SU-DHL-6 (cell line): ENCODE measurements at regions not wholly inside any gene's neighbourhood (a gene's known extent, or its start where the extent isn't known, plus 50 kb on each side); places are given as distances from the start of the nearest gene placed in this dataset.

ENCODE experiments used
- H2AFZ ChIP-seq: fragments of 200-600 bp; sonication (generic); 2 replicates; pipeline ENCODE4 v1.6.1; 2014; ENCODE audit warnings: low read depth, mild to moderate bottlenecking, moderate library complexity, mixed read lengths, antibody characterized with exemption, low read length; ENCODE audit not compliant: severe bottlenecking
- H3F3A ChIP-seq: fragments of 200-600 bp; shearing (Covaris generic); 2 replicates; pipeline ENCODE4 v1.6.0; 2016; ENCODE audit warnings: antibody characterized with exemption, mild to moderate bottlenecking; ENCODE audit not compliant: insufficient read depth
- H3K27ac ChIP-seq: fragments of 200-600 bp; sonication (generic); 2 replicates; pipeline ENCODE4 v1.5.1; 2016; ENCODE audit warnings: low read depth, mild to moderate bottlenecking, low read length, moderate library complexity, mixed read lengths
- H3K27me3 ChIP-seq: fragments of 200-600 bp; sonication (generic), shearing (Covaris generic); 2 replicates; pipeline ENCODE4 v1.6.0; 2014; ENCODE audit warnings: mild to moderate bottlenecking, low read length
- H3K36me3 ChIP-seq: fragments of 200-600 bp; sonication (generic); 2 replicates; pipeline ENCODE4 v1.6.1; 2014; ENCODE audit warnings: mild to moderate bottlenecking, low read length, mixed read lengths
- H3K4me2 ChIP-seq: fragments of 300-600, 200-600 bp; shearing (Covaris generic), sonication (generic); 2 replicates; pipeline ENCODE4 v1.6.0; 2014; ENCODE audit warnings: low read length, low read depth, mild to moderate bottlenecking; ENCODE audit not compliant: poor library complexity, severe bottlenecking
- H3K4me3 ChIP-seq: fragments of 200-600 bp; sonication (generic); 2 replicates; pipeline ENCODE4 v1.5.1; 2014; ENCODE audit warnings: antibody characterized with exemption, low read length, mild to moderate bottlenecking, mixed read lengths; ENCODE audit not compliant: insufficient read depth, poor library complexity, severe bottlenecking
- H3K79me2 ChIP-seq: fragments of 200-600 bp; sonication (generic); 2 replicates; pipeline ENCODE4 v1.6.1; 2014; ENCODE audit warnings: mild to moderate bottlenecking, low read length, moderate library complexity; ENCODE audit not compliant: insufficient read depth
- H3K9ac ChIP-seq: fragments of 200-600 bp; sonication (generic); 2 replicates; pipeline ENCODE4 v1.7.0; 2014; ENCODE audit warnings: mild to moderate bottlenecking, low read length
- H3K9me2 ChIP-seq: fragments of 200-600 bp; sonication (generic); replicated peaks from 2 replicates; pipeline ENCODE4 v1.6.1; 2014; ENCODE audit warnings: low read length; ENCODE audit not compliant: insufficient read depth
- H3K9me3 ChIP-seq: fragments of 200-600 bp; sonication (generic); 2 replicates; pipeline ENCODE4 v1.6.1; 2014; ENCODE audit warnings: low read length, mixed read lengths; ENCODE audit not compliant: insufficient read depth
- H4K20me1 ChIP-seq: fragments of 200-600 bp; sonication (generic); 2 replicates; pipeline ENCODE4 v1.6.1; 2014; ENCODE audit warnings: low read depth, mild to moderate bottlenecking, antibody characterized with exemption, low read length, moderate library complexity, mixed read lengths
- CTCF ChIP-seq: fragments of 200-600 bp; sonication (generic); IDR thresholded peaks from one replicate; pipeline ENCODE4 v1.5.1; 2017; ENCODE audit warnings: antibody characterized with exemption, mild to moderate bottlenecking, low read length, moderate library complexity; ENCODE audit not compliant: insufficient read depth, poor library complexity, severe bottlenecking
- EZH2phosphoT487 ChIP-seq: fragments of 200-600 bp; sonication (generic), shearing (Covaris generic); conservative IDR thresholded peaks from 2 replicates; pipeline ENCODE4 v1.6.1; 2018; ENCODE audit warnings: mild to moderate bottlenecking, antibody characterized with exemption, low read length, moderate library complexity, mixed read lengths

GRCh38 chr4:124590480-124590879 is 122.1 kb downstream of the ANKRD50 start:
- no peak overlapping the region for H2AFZ ChIP-seq
- no peaks in the 10 kb centered on the region for H3K27me3 ChIP-seq
- no peaks in the 10 kb centered on the region for H3K9me2 ChIP-seq
- H3F3A ChIP-seq: no peaks in the 10 kb centered on the region
- no peaks in the 10 kb centered on the region for H3K36me3 ChIP-seq
- no peak overlapping the region for H3K9ac ChIP-seq
- no peak overlapping the region for H3K4me3 ChIP-seq
- TF ChIP-seq EZH2phosphoT487: no peak
- no peak for TF ChIP-seq CTCF
- no peaks in the 10 kb centered on the region for H3K79me2 ChIP-seq
- no peaks in the 10 kb centered on the region for H3K9me3 ChIP-seq
- no peak overlapping the region for H3K4me2 ChIP-seq
- H4K20me1 ChIP-seq: no peaks in the 10 kb centered on the region
- H3K27ac ChIP-seq: no peak overlapping the region

GRCh38 chr4:124591637-124592036 is 120.9 kb downstream of the ANKRD50 start:
- Histone ChIP-seq H3K9ac (no peak overlapping the region), H3F3A (no peaks in the 10 kb centered on the region), H3K27me3 (no peaks in the 10 kb centered on the region), H3K9me2 (no peaks in the 10 kb centered on the region), H3K27ac (no peak overlapping the region), H3K36me3 (no peaks in the 10 kb centered on the region), H4K20me1 (no peaks in the 10 kb centered on the region), H3K4me3 (no peak overlapping the region), H3K79me2 (no peaks in the 10 kb centered on the region), H2AFZ (no peak overlapping the region), H3K4me2 (no peak overlapping the region), H3K9me3 (no peaks in the 10 kb centered on the region)
- TF ChIP-seq CTCF (no peak), EZH2phosphoT487 (no peak)

- H3K27me3 ChIP-seq: no peaks in the 10 kb centered on the region
- H3K36me3 ChIP-seq: no peaks in the 10 kb centered on the region
- H3K9me3 ChIP-seq: no peaks in the 10 kb centered on the region
- TF ChIP-seq EZH2phosphoT487: no peak
- TF ChIP-seq CTCF: no peak
- H3K27ac ChIP-seq: no peak overlapping the region
- no peak overlapping the region for H3K4me3 ChIP-seq
- H3K9me2 ChIP-seq: no peaks in the 10 kb centered on the region
- H3K4me2 ChIP-seq: no peak overlapping the region
- no peaks in the 10 kb centered on the region for H3F3A ChIP-seq
- no peak overlapping the region for H3K9ac ChIP-seq
- H4K20me1 ChIP-seq: no peaks in the 10 kb centered on the region
- no peak overlapping the region for H2AFZ ChIP-seq
- no peaks in the 10 kb centered on the region for H3K79me2 ChIP-seq
Measured at GRCh38 chr4:124593494-124593893, 119.0 kb downstream of the ANKRD50 start.
